PC-9 (cell line): ENCODE measurements at regions not wholly inside any gene's neighbourhood (a gene's known extent, or its start where the extent isn't known, plus 50 kb on each side); places are given as distances from the start of the nearest gene placed in this dataset.

Experiments used
- BruUV-seq: library from RNA; stranded (reverse); fragments of 400-500 nt; replicated peaks from 2 replicates; lab custom pipeline; 2021; lab: Mats Ljungman, UMichigan
- CTCF ChIA-PET: fragments of 300-600 bp; sonication (Branson Sonifier 250); formaldehyde crosslinking; loops from one replicate; lab custom pipeline; 2022; ENCODE audit warnings: antibody characterized with exemption; lab: Charles Lee
- POLR2A ChIA-PET: fragments of 300-600 bp; sonication (Branson Sonifier 250); formaldehyde crosslinking; loops from one replicate; lab custom pipeline; 2022; ENCODE audit warnings: antibody characterized with exemption; ENCODE audit not compliant: unreplicated experiment; lab: Charles Lee
- DNase-seq, 2 experiments: peaks; one replicate each; pipeline versions ENCODE4 v3.0.0 to v3.0.0-alpha.2; 2015 to 2022; ENCODE audit warnings: mixed read lengths in 1 of 2
- H2AFZ ChIP-seq: fragments of 200-600 bp; sonication (generic); 2 replicates; pipeline ENCODE4 v1.8.1; 2017; ENCODE audit warnings: antibody characterized with exemption
- H3F3A ChIP-seq: fragments of 200-600 bp; sonication (generic); 2 replicates; pipeline ENCODE4 v1.8.1; 2017; ENCODE audit warnings: antibody characterized with exemption, mild to moderate bottlenecking, low read depth; ENCODE audit not compliant: insufficient read depth
- H3K27ac ChIP-seq: fragments of 200-600 bp; sonication (generic); 2 replicates; pipeline ENCODE4 v1.6.1; 2016; ENCODE audit warnings: mixed run types
- H3K27me3 ChIP-seq: fragments of 200-600 bp; sonication (generic); 2 replicates; pipeline ENCODE4 v1.6.1; 2016; ENCODE audit warnings: low read depth, mixed run types; ENCODE audit not compliant: insufficient read depth
- H3K36me3 ChIP-seq: fragments of 200-600 bp; sonication (generic); 2 replicates; pipeline ENCODE4 v1.6.1; 2016; ENCODE audit warnings: low read depth, mixed run types
- H3K4me1 ChIP-seq: fragments of 200-600 bp; sonication (generic); replicated peaks from 2 replicates; pipeline ENCODE4 v1.6.1; 2016; ENCODE audit warnings: mixed run types; ENCODE audit not compliant: insufficient read depth
- H3K4me2 ChIP-seq: fragments of 200-600 bp; sonication (generic); 2 replicates; pipeline ENCODE4 v1.6.1; 2017; ENCODE audit warnings: mixed run types
- H3K4me3 ChIP-seq: fragments of 200-600 bp; sonication (generic); 2 replicates; pipeline ENCODE4 v1.6.1; 2016; ENCODE audit warnings: mixed run types
- H3K79me2 ChIP-seq: fragments of 200-600 bp; sonication (generic); 2 replicates; pipeline ENCODE4 v1.6.1; 2017; ENCODE audit warnings: low read depth, mixed run types
- H3K9me2 ChIP-seq: fragments of 200-600 bp; sonication (generic); 2 replicates; pipeline ENCODE4 v1.8.1; 2017; ENCODE audit warnings: mild to moderate bottlenecking; ENCODE audit not compliant: insufficient read depth
- H3K9me3 ChIP-seq: fragments of 200-600 bp; sonication (generic); 2 replicates; pipeline ENCODE4 v1.8.1; 2016; ENCODE audit warnings: low read depth; ENCODE audit not compliant: insufficient read depth
- H4K20me1 ChIP-seq: fragments of 200-600 bp; sonication (generic); 2 replicates; pipeline ENCODE4 v1.8.1; 2017; ENCODE audit not compliant: insufficient read depth
- CTCF ChIP-seq: fragments of 200-600 bp; sonication (generic); conservative IDR thresholded peaks from 2 replicates; pipeline ENCODE4 v1.6.1; 2017; ENCODE audit warnings: mixed run types, antibody characterized with exemption, mild to moderate bottlenecking, moderate library complexity
- EZH2 ChIP-seq: fragments of 200-600 bp; sonication (generic); IDR thresholded peaks from 2 replicates; pipeline ENCODE4 v1.8.0; 2017; ENCODE audit warnings: antibody characterized with exemption, low read depth
- intact Hi-C: fragments of 100-400 bp; cut with micrococcal nuclease; formaldehyde crosslinking; loops from one replicate; pipeline ENCODE4 v1.10.0; 2022; ENCODE audit not compliant: unreplicated experiment

- no peak for DNase-seq
- Histone ChIP-seq H3K4me3 (no peak overlapping the region), H3K27me3 (peaks cover 100% of the 10 kb centered on the region), H4K20me1 (no peaks in the 10 kb centered on the region), H3K4me1 (no peaks in the 10 kb centered on the region), H2AFZ (no peak overlapping the region), H3K4me2 (no peak overlapping the region), H3K9me3 (no peaks in the 10 kb centered on the region), H3K36me3 (no peaks in the 10 kb centered on the region), H3K79me2 (no peaks in the 10 kb centered on the region), H3K9me2 (no peaks in the 10 kb centered on the region), H3F3A (no peaks in the 10 kb centered on the region), H3K27ac (no peak overlapping the region)
- intact Hi-C loops: no loop called here
- ChIA-PET CTCF (no interaction called here), POLR2A (no interaction called here)
- BruUV-seq: no TSS peak
- TF ChIP-seq EZH2 (no peak), CTCF (no peak)
These were observed 300.6 kb upstream of the SALL3 start for GRCh38 chr18:78679031-78679430.

- no peaks in the 10 kb centered on the region for H3K4me1 ChIP-seq
- no peak overlapping the region for H3K4me3 ChIP-seq
- intact Hi-C loops: no loop called here
- no peak overlapping the region for H3K27ac ChIP-seq
- no peaks in the 10 kb centered on the region for H4K20me1 ChIP-seq
- H3K36me3 ChIP-seq: no peaks in the 10 kb centered on the region
- no TSS peak for BruUV-seq
- TF ChIP-seq EZH2 (no peak), CTCF (no peak)
- CTCF ChIA-PET: no interaction called here
- H3K9me3 ChIP-seq: no peaks in the 10 kb centered on the region
- no peaks in the 10 kb centered on the region for H3K9me2 ChIP-seq
- peaks cover 100% of the 10 kb centered on the region for H3K27me3 ChIP-seq
- no peak overlapping the region for H2AFZ ChIP-seq
- DNase-seq: no peak
- no peaks in the 10 kb centered on the region for H3K79me2 ChIP-seq
- POLR2A ChIA-PET: no interaction called here
- no peaks in the 10 kb centered on the region for H3F3A ChIP-seq
- no peak overlapping the region for H3K4me2 ChIP-seq
These were observed 299.9 kb upstream of the SALL3 start for GRCh38 chr18:78679613-78680260.

- Histone ChIP-seq H2AFZ (no peak overlapping the region), H3F3A (no peaks in the 10 kb centered on the region), H4K20me1 (no peaks in the 10 kb centered on the region), H3K9me2 (no peaks in the 10 kb centered on the region), H3K4me2 (no peak overlapping the region), H3K79me2 (no peaks in the 10 kb centered on the region), H3K27me3 (peaks cover 98% of the 10 kb centered on the region), H3K9me3 (no peaks in the 10 kb centered on the region), H3K4me3 (no peak overlapping the region), H3K27ac (no peak overlapping the region), H3K36me3 (no peaks in the 10 kb centered on the region), H3K4me1 (no peaks in the 10 kb centered on the region)
- CTCF ChIA-PET: no interaction called here
- DNase-seq: no peak
- POLR2A ChIA-PET: no interaction called here
- intact Hi-C loops: no loop called here
- no peak for TF ChIP-seq EZH2
- TF ChIP-seq CTCF: no peak
- BruUV-seq: no TSS peak
These were observed 298.2 kb upstream of the SALL3 start for GRCh38 chr18:78681396-78681795.
